ENCODE measurements at regions not wholly inside any gene's neighbourhood (a gene's known extent, or its start where the extent isn't known, plus 50 kb on each side); places are given as distances from the start of the nearest gene placed in this dataset.

- DNase-seq (ENCODE audit: low spot score): no peak
These were observed 269.9 kb downstream of the MTRR start for GRCh38 chr5:8138884-8139283.

- DNase-seq (ENCODE audit: low spot score): no peak
These were observed 281.8 kb downstream of the MTRR start for GRCh38 chr5:8150791-8151190.

- DNase-seq (ENCODE audit: low spot score): no peak
These were observed 287.8 kb downstream of the MTRR start for GRCh38 chr5:8156706-8157105.

GRCh38 chr5:8157320-8157822 lies 288.4 kb downstream of the MTRR start:
- no peak for DNase-seq (ENCODE audit: low spot score)

GRCh38 chr5:8176101-8176693 lies 307.2 kb downstream of the MTRR start:
- no peak for DNase-seq (ENCODE audit: low spot score)

- peak; percentile 68 for DNase-seq (ENCODE audit: low spot score)
These were observed 315.6 kb downstream of the MTRR start for GRCh38 chr5:8184455-8185063.

- DNase-seq (ENCODE audit: low spot score): no peak
These were observed 316.9 kb downstream of the MTRR start for GRCh38 chr5:8185852-8186251.

- no peak for DNase-seq (ENCODE audit: low spot score)
These were observed 320.1 kb downstream of the MTRR start for GRCh38 chr5:8188874-8189565.

- DNase-seq (ENCODE audit: low spot score): no peak
These were observed 323.9 kb downstream of the MTRR start for GRCh38 chr5:8192840-8193239.

- no peak for DNase-seq (ENCODE audit: low spot score)
These were observed 327.1 kb downstream of the MTRR start for GRCh38 chr5:8196061-8196460.

GRCh38 chr5:8208307-8208706 lies 339.4 kb downstream of the MTRR start:
- DNase-seq (ENCODE audit: low spot score): no peak

GRCh38 chr5:8209500-8209899 lies 340.6 kb downstream of the MTRR start:
- DNase-seq (ENCODE audit: low spot score): no peak

GRCh38 chr5:8213701-8214240 lies 344.8 kb downstream of the MTRR start:
- DNase-seq (ENCODE audit: low spot score): no peak

GRCh38 chr5:8216921-8217320 lies 348.0 kb downstream of the MTRR start:
- no peak for DNase-seq (ENCODE audit: low spot score)

- no peak for DNase-seq (ENCODE audit: low spot score)
These were observed 357.2 kb downstream of the MTRR start for GRCh38 chr5:8226148-8226547.

- DNase-seq (ENCODE audit: low spot score): no peak
These were observed 358.2 kb downstream of the MTRR start for GRCh38 chr5:8227112-8227511.

- no peak for DNase-seq (ENCODE audit: low spot score)
These were observed 360.6 kb downstream of the MTRR start for GRCh38 chr5:8229551-8229950.

GRCh38 chr5:8230868-8231267 lies 361.9 kb downstream of the MTRR start:
- no peak for DNase-seq (ENCODE audit: low spot score)

- DNase-seq (ENCODE audit: low spot score): no peak
These were observed 364.5 kb downstream of the MTRR start for GRCh38 chr5:8233479-8233878.

GRCh38 chr5:8234179-8234770 lies 365.3 kb downstream of the MTRR start:
- no peak for DNase-seq (ENCODE audit: low spot score)

GRCh38 chr5:8238080-8238479 lies 369.1 kb downstream of the MTRR start:
- DNase-seq (ENCODE audit: low spot score): no peak

GRCh38 chr5:8239198-8239597 lies 370.2 kb downstream of the MTRR start:
- DNase-seq (ENCODE audit: low spot score): no peak

- DNase-seq (ENCODE audit: low spot score): no peak
These were observed 370.7 kb downstream of the MTRR start for GRCh38 chr5:8239646-8240045.
